ENCODE measurements at regions not wholly inside any gene's neighbourhood (a gene's known extent, or its start where the extent isn't known, plus 50 kb on each side); places are given as distances from the start of the nearest gene placed in this dataset.

DNA sequence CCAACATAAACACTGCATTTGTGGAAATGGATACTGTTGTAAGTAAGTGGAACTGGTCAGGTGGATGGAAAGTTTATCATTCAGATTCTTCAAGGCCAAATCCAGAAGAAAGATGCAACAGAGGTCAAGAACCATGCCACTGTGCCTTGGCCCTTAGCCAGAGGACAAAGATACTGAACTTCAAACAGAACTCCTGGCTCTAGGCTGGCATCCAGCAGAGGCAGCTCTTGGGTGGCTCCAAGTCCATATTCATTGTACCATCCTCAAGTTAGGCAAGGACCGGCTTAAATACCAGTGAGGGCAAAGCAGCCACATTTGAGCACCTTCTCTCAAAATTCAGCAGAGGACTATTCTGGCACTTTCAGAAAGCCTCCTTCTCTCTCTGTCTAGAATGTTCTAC, 53.2 kb downstream of the DNAAF9 start:
- WGBS (ENCODE audit: insufficient coverage), result 100% methylated on average over 1 of the region's 1 CpG

GRCh38 chr20:3353646-3354045, 53.8 kb downstream of the DNAAF9 start:
- intact Hi-C loops (cut with micrococcal nuclease), result no loop called here
- WGBS (ENCODE audit: insufficient coverage), result no CpG with 5 or more reads among the region's 2 CpGs
- Histone ChIP-seq H3K27ac (ENCODE audit: low read length) (no peak overlapping the region), H3K27me3 (ENCODE audit: control insufficient read depth, insufficient read depth, low read length) (no peaks in the 10 kb centered on the region), H3K4me3 (ENCODE audit: low read length) (no peak overlapping the region), H3K9me3 (ENCODE audit: control insufficient read depth, insufficient read depth, low read length) (no peaks in the 10 kb centered on the region), H3K36me3 (ENCODE audit: control insufficient read depth, insufficient read depth, low read length) (no peaks in the 10 kb centered on the region), H3K4me1 (ENCODE audit: control insufficient read depth, insufficient read depth, low read length) (no peaks in the 10 kb centered on the region)
- H3K4me1 Mint-ChIP-seq, result no peaks in the 10 kb centered on the region
- TF ChIP-seq, protein P1, sequence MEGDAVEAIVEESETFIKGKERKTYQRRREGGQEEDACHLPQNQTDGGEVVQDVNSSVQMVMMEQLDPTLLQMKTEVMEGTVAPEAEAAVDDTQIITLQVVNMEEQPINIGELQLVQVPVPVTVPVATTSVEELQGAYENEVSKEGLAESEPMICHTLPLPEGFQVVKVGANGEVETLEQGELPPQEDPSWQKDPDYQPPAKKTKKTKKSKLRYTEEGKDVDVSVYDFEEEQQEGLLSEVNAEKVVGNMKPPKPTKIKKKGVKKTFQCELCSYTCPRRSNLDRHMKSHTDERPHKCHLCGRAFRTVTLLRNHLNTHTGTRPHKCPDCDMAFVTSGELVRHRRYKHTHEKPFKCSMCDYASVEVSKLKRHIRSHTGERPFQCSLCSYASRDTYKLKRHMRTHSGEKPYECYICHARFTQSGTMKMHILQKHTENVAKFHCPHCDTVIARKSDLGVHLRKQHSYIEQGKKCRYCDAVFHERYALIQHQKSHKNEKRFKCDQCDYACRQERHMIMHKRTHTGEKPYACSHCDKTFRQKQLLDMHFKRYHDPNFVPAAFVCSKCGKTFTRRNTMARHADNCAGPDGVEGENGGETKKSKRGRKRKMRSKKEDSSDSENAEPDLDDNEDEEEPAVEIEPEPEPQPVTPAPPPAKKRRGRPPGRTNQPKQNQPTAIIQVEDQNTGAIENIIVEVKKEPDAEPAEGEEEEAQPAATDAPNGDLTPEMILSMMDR (IDR thresholded peaks at IDR 0.05), result no peak
- H3K36me3 Mint-ChIP-seq, result no peaks in the 10 kb centered on the region
- no peak overlapping the region for H3K4me3 Mint-ChIP-seq
- DNase-seq (no peak), ATAC-seq (no peak)
- H3K27ac Mint-ChIP-seq, result no peak overlapping the region
- no peaks in the 10 kb centered on the region for H3K9me3 Mint-ChIP-seq
- no peaks in the 10 kb centered on the region for H3K27me3 Mint-ChIP-seq (ENCODE audit: low read depth in 2 of 2)

More for the DNA sequence above, 53.2 kb downstream of the DNAAF9 start:
- no peaks in the 10 kb centered on the region for H3K9me3 Mint-ChIP-seq
- no peaks in the 10 kb centered on the region for H3K36me3 Mint-ChIP-seq
- TF ChIP-seq, protein P1 (IDR thresholded peaks at IDR 0.05), result no peak
- H3K27me3 Mint-ChIP-seq (ENCODE audit: low read depth in 2 of 2), result no peaks in the 10 kb centered on the region
- no peaks in the 10 kb centered on the region for H3K9me3 ChIP-seq (ENCODE audit: control insufficient read depth, insufficient read depth, low read length)
- no peak overlapping the region for H3K4me3 ChIP-seq (ENCODE audit: low read length)
- no peak overlapping the region for H3K27ac Mint-ChIP-seq
- DNase-seq (no peak), ATAC-seq (no peak)
- intact Hi-C loops (cut with micrococcal nuclease), result no loop called here
- no peak overlapping the region for H3K27ac ChIP-seq (ENCODE audit: low read length)
- H3K36me3 ChIP-seq (ENCODE audit: control insufficient read depth, insufficient read depth, low read length), result no peaks in the 10 kb centered on the region
- no peak overlapping the region for H3K4me3 Mint-ChIP-seq
- no peaks in the 10 kb centered on the region for H3K27me3 ChIP-seq (ENCODE audit: control insufficient read depth, insufficient read depth, low read length)
- no peaks in the 10 kb centered on the region for H3K4me1 ChIP-seq (ENCODE audit: control insufficient read depth, insufficient read depth, low read length)
- no peaks in the 10 kb centered on the region for H3K4me1 Mint-ChIP-seq

DNA sequence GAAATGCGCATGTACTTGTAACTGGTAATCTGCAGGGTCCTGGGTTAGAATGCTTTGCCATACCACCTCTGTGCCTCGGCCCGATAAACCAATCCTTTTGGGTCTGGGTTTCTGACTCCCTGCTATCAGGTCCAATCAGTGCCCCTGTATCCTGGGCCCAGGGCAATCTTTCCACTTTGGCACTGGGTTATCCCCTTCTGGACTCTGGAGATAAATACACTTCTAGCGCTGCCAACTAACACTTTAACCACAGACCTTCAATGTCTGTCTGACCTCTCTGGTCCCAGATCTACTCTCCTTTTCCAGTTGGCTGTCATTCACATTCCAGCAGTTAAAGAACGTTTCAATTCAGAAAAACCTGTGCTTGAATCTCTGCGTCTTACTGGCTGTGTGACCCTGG, 55.3 kb downstream of the DNAAF9 start:
- no peak overlapping the region for H3K27ac Mint-ChIP-seq
- no peaks in the 10 kb centered on the region for H3K9me3 Mint-ChIP-seq
- ATAC-seq (no peak), DNase-seq (no peak)
- H3K27ac ChIP-seq (ENCODE audit: low read length), result no peak overlapping the region
- no peaks in the 10 kb centered on the region for H3K4me1 Mint-ChIP-seq
- H3K4me3 ChIP-seq (ENCODE audit: low read length), result no peak overlapping the region
- no peaks in the 10 kb centered on the region for H3K4me1 ChIP-seq (ENCODE audit: control insufficient read depth, insufficient read depth, low read length)
- H3K36me3 Mint-ChIP-seq, result peaks cover 2% of the 10 kb centered on the region
- no peaks in the 10 kb centered on the region for H3K9me3 ChIP-seq (ENCODE audit: control insufficient read depth, insufficient read depth, low read length)
- peaks cover 2% of the 10 kb centered on the region for H3K36me3 ChIP-seq (ENCODE audit: control insufficient read depth, insufficient read depth, low read length)
- TF ChIP-seq, protein P1 (IDR thresholded peaks at IDR 0.05), result no peak
- H3K27me3 Mint-ChIP-seq (ENCODE audit: low read depth in 2 of 2), result no peaks in the 10 kb centered on the region
- no peaks in the 10 kb centered on the region for H3K27me3 ChIP-seq (ENCODE audit: control insufficient read depth, insufficient read depth, low read length)
- intact Hi-C loops (cut with micrococcal nuclease), result no loop called here
- 92% methylated on average over 6 of the region's 6 CpGs for WGBS (ENCODE audit: insufficient coverage)
- H3K4me3 Mint-ChIP-seq, result no peak overlapping the region

- Histone ChIP-seq H3K27ac (ENCODE audit: low read length) (no peak overlapping the region), H3K4me3 (ENCODE audit: low read length) (no peak overlapping the region), H3K4me1 (ENCODE audit: control insufficient read depth, insufficient read depth, low read length) (no peaks in the 10 kb centered on the region), H3K9me3 (ENCODE audit: control insufficient read depth, insufficient read depth, low read length) (no peaks in the 10 kb centered on the region), H3K36me3 (ENCODE audit: control insufficient read depth, insufficient read depth, low read length) (peaks cover 2% of the 10 kb centered on the region), H3K27me3 (ENCODE audit: control insufficient read depth, insufficient read depth, low read length) (no peaks in the 10 kb centered on the region)
- no peak for DNase-seq
- Mint-ChIP-seq H3K36me3 (peaks cover 12% of the 10 kb centered on the region), H3K27ac (no peak overlapping the region), H3K9me3 (no peaks in the 10 kb centered on the region), H3K27me3 (ENCODE audit: low read depth in 2 of 2) (no peaks in the 10 kb centered on the region), H3K4me1 (no peaks in the 10 kb centered on the region), H3K4me3 (no peak overlapping the region)
- ATAC-seq, result no peak
- WGBS (ENCODE audit: insufficient coverage), result no CpG with 5 or more reads among the region's 1 CpG
- TF ChIP-seq, protein P1 (IDR thresholded peaks at IDR 0.05), result no peak
- intact Hi-C loops (cut with micrococcal nuclease), result no loop called here
Measured at GRCh38 chr20:3350422-3350821, 57.0 kb downstream of the DNAAF9 start.

Data from natural killer cell (primary cell).